ENCODE measurements at regions not wholly inside any gene's neighbourhood (a gene's known extent, or its start where the extent isn't known, plus 50 kb on each side); places are given as distances from the start of the nearest gene placed in this dataset.

GRCh38 chr10:8487346-8487745 lies 432.9 kb downstream of the GATA3 start:
- DNase-seq, result no peak
- Mint-ChIP-seq H3K36me3 (no peaks in the 10 kb centered on the region), H3K9me3 (no peaks in the 10 kb centered on the region), H3K27ac (no peak overlapping the region), H3K27me3 (peaks cover 16 to 27% of the 10 kb centered on the region in 2 donors), H3K4me1 (peaks cover 0 to 6% (median 6%) of the 10 kb centered on the region in 3 donors), H3K4me3 (no peak overlapping the region)
- H3K36me3 ChIP-seq (ENCODE audit: control insufficient read depth in 2 of 2, extremely low read depth in 1 of 2, insufficient read depth in 1 of 2, low read length in 1 of 2), result no peaks in the 10 kb centered on the region
- CTCF ChIA-PET, result interaction anchor here in 1 of 2 donors (0.6 kb wide), 1 partner anchor 607 kb away, joined by 4 read pairs; no protein-coding TSS in a partner anchor
- H3K27ac ChIP-seq (ENCODE audit: low read length), result no peak overlapping the region
- ATAC-seq (replicated peaks in 1 of 4), result no peak
- WGBS (ENCODE audit: insufficient coverage), result 87% methylated on average over 7 of the region's 7 CpGs
- POLR2A ChIA-PET, result no interaction called here
- peaks cover 0 to 9% of the 10 kb centered on the region in 2 experiments for H3K27me3 ChIP-seq (replicated peaks in 1 of 2; ENCODE audit: control insufficient read depth in 2 of 2, extremely low read depth in 1 of 2, insufficient read depth in 2 of 2, low read length in 1 of 2)
- no peaks in the 10 kb centered on the region for H3K9me3 ChIP-seq
- H3K4me3 ChIP-seq (ENCODE audit: control insufficient read depth in 1 of 2, extremely low read depth in 1 of 2, low read length in 1 of 2), result no peak overlapping the region
- H3K4me1 ChIP-seq (ENCODE audit: control insufficient read depth in 1 of 2, extremely low read depth in 1 of 2, insufficient read depth in 2 of 2, low read length in 2 of 2), result peaks cover 0 to 4% of the 10 kb centered on the region in 2 experiments

GRCh38 chr10:8489232-8489631 lies 434.7 kb downstream of the GATA3 start:
- POLR2A ChIA-PET, result no interaction called here
- Mint-ChIP-seq H3K4me1 (peaks cover 0 to under 1% (median 0%) of the 10 kb centered on the region in 3 donors), H3K27me3 (peaks cover 9 to 12% of the 10 kb centered on the region in 2 donors)

GRCh38 chr10:8489823-8490222 lies 435.3 kb downstream of the GATA3 start:
- ChIA-PET CTCF (no interaction called here), POLR2A (no interaction called here)
- no peaks in the 10 kb centered on the region for H3K27me3 ChIP-seq (replicated peaks in 1 of 2; ENCODE audit: control insufficient read depth in 2 of 2, extremely low read depth in 1 of 2, insufficient read depth in 2 of 2, low read length in 1 of 2)
- WGBS (ENCODE audit: insufficient coverage), result 86% methylated on average over 6 of the region's 6 CpGs
- ATAC-seq (replicated peaks in 1 of 4), result no peak
- DNase-seq, result no peak
- Mint-ChIP-seq H3K4me3 (no peak overlapping the region), H3K27me3 (peaks cover 9 to 10% of the 10 kb centered on the region in 2 donors), H3K36me3 (no peaks in the 10 kb centered on the region), H3K4me1 (no peaks in the 10 kb centered on the region), H3K27ac (no peak overlapping the region), H3K9me3 (no peaks in the 10 kb centered on the region)
- H3K4me1 ChIP-seq (ENCODE audit: control insufficient read depth in 1 of 2, extremely low read depth in 1 of 2, insufficient read depth in 2 of 2, low read length in 2 of 2), result no peaks in the 10 kb centered on the region
- H3K4me3 ChIP-seq (ENCODE audit: control insufficient read depth in 1 of 2, extremely low read depth in 1 of 2, low read length in 1 of 2), result no peak overlapping the region
- no peak overlapping the region for H3K27ac ChIP-seq (ENCODE audit: low read length)
- H3K36me3 ChIP-seq (ENCODE audit: control insufficient read depth in 2 of 2, extremely low read depth in 1 of 2, insufficient read depth in 1 of 2, low read length in 1 of 2), result no peaks in the 10 kb centered on the region
- no peaks in the 10 kb centered on the region for H3K9me3 ChIP-seq

More at GRCh38 chr10:8489232-8489631, 434.7 kb downstream of the GATA3 start:
- H3K27ac Mint-ChIP-seq, result no peak overlapping the region
- DNase-seq (no peak), ATAC-seq (replicated peaks in 1 of 4) (no peak)
- no peak overlapping the region for H3K27ac ChIP-seq (ENCODE audit: low read length)
- CTCF ChIA-PET, result no interaction called here
- H3K9me3 Mint-ChIP-seq, result no peaks in the 10 kb centered on the region
- no peaks in the 10 kb centered on the region for H3K36me3 ChIP-seq (ENCODE audit: control insufficient read depth in 2 of 2, extremely low read depth in 1 of 2, insufficient read depth in 1 of 2, low read length in 1 of 2)
- no peaks in the 10 kb centered on the region for H3K27me3 ChIP-seq (replicated peaks in 1 of 2; ENCODE audit: control insufficient read depth in 2 of 2, extremely low read depth in 1 of 2, insufficient read depth in 2 of 2, low read length in 1 of 2)
- 100% methylated on average over 1 of the region's 3 CpGs for WGBS (ENCODE audit: insufficient coverage)
- no peak overlapping the region for H3K4me3 Mint-ChIP-seq
- H3K4me3 ChIP-seq (ENCODE audit: control insufficient read depth in 1 of 2, extremely low read depth in 1 of 2, low read length in 1 of 2), result no peak overlapping the region
- no peaks in the 10 kb centered on the region for H3K9me3 ChIP-seq
- H3K4me1 ChIP-seq (ENCODE audit: control insufficient read depth in 1 of 2, extremely low read depth in 1 of 2, insufficient read depth in 2 of 2, low read length in 2 of 2), result no peaks in the 10 kb centered on the region
- H3K36me3 Mint-ChIP-seq, result no peaks in the 10 kb centered on the region

- no peaks in the 10 kb centered on the region for H3K9me3 Mint-ChIP-seq
- no peak overlapping the region for H3K27ac Mint-ChIP-seq
- peaks cover 1 to 3% of the 10 kb centered on the region in 2 donors for H3K27me3 Mint-ChIP-seq
- ChIA-PET POLR2A (no interaction called here), CTCF (no interaction called here)
- Histone ChIP-seq H3K27ac (ENCODE audit: low read length) (no peak overlapping the region), H3K27me3 (replicated peaks in 1 of 2; ENCODE audit: control insufficient read depth in 2 of 2, extremely low read depth in 1 of 2, insufficient read depth in 2 of 2, low read length in 1 of 2) (peaks cover 0 to 3% of the 10 kb centered on the region in 2 experiments), H3K36me3 (ENCODE audit: control insufficient read depth in 2 of 2, extremely low read depth in 1 of 2, insufficient read depth in 1 of 2, low read length in 1 of 2) (no peaks in the 10 kb centered on the region), H3K4me3 (ENCODE audit: control insufficient read depth in 1 of 2, extremely low read depth in 1 of 2, low read length in 1 of 2) (no peak overlapping the region), H3K4me1 (ENCODE audit: control insufficient read depth in 1 of 2, extremely low read depth in 1 of 2, insufficient read depth in 2 of 2, low read length in 2 of 2) (no peaks in the 10 kb centered on the region), H3K9me3 (no peaks in the 10 kb centered on the region)
- H3K4me3 Mint-ChIP-seq, result no peak overlapping the region
- H3K36me3 Mint-ChIP-seq, result no peaks in the 10 kb centered on the region
- peaks cover 0 to 2% (median 0%) of the 10 kb centered on the region in 3 donors for H3K4me1 Mint-ChIP-seq
- WGBS (ENCODE audit: insufficient coverage), result no CpG with 5 or more reads among the region's 1 CpG
- DNase-seq (no peak), ATAC-seq (replicated peaks in 1 of 4) (no peak)
Measured at GRCh38 chr10:8498290-8498689, 443.8 kb downstream of the GATA3 start.

- Histone ChIP-seq H3K9me3 (no peaks in the 10 kb centered on the region), H3K36me3 (ENCODE audit: control insufficient read depth in 2 of 2, extremely low read depth in 1 of 2, insufficient read depth in 1 of 2, low read length in 1 of 2) (no peaks in the 10 kb centered on the region), H3K27ac (ENCODE audit: low read length) (no peak overlapping the region), H3K27me3 (replicated peaks in 1 of 2; ENCODE audit: control insufficient read depth in 2 of 2, extremely low read depth in 1 of 2, insufficient read depth in 2 of 2, low read length in 1 of 2) (peaks cover 0 to 3% of the 10 kb centered on the region in 2 experiments), H3K4me3 (ENCODE audit: control insufficient read depth in 1 of 2, extremely low read depth in 1 of 2, low read length in 1 of 2) (no peak overlapping the region), H3K4me1 (ENCODE audit: control insufficient read depth in 1 of 2, extremely low read depth in 1 of 2, insufficient read depth in 2 of 2, low read length in 2 of 2) (no peaks in the 10 kb centered on the region)
- no peaks in the 10 kb centered on the region for H3K9me3 Mint-ChIP-seq
- POLR2A ChIA-PET, result no interaction called here
- CTCF ChIA-PET, result no interaction called here
- H3K4me1 Mint-ChIP-seq, result peaks cover 0 to 2% (median 0%) of the 10 kb centered on the region in 3 donors
- no peak overlapping the region for H3K4me3 Mint-ChIP-seq
- no peaks in the 10 kb centered on the region for H3K36me3 Mint-ChIP-seq
- DNase-seq (no peak), ATAC-seq (replicated peaks in 1 of 4) (no peak)
- H3K27ac Mint-ChIP-seq, result no peak overlapping the region
- peaks cover 1 to 3% of the 10 kb centered on the region in 2 donors for H3K27me3 Mint-ChIP-seq
- 42% methylated on average over 3 of the region's 4 CpGs for WGBS (ENCODE audit: insufficient coverage)
Measured at GRCh38 chr10:8498881-8499280, 444.4 kb downstream of the GATA3 start.

GRCh38 chr10:8499312-8499711 lies 444.8 kb downstream of the GATA3 start:
- no peak overlapping the region for H3K27ac Mint-ChIP-seq
- peaks cover 1 to 3% of the 10 kb centered on the region in 2 donors for H3K27me3 Mint-ChIP-seq
- Histone ChIP-seq H3K4me3 (ENCODE audit: control insufficient read depth in 1 of 2, extremely low read depth in 1 of 2, low read length in 1 of 2) (no peak overlapping the region), H3K4me1 (ENCODE audit: control insufficient read depth in 1 of 2, extremely low read depth in 1 of 2, insufficient read depth in 2 of 2, low read length in 2 of 2) (no peaks in the 10 kb centered on the region), H3K27ac (ENCODE audit: low read length) (no peak overlapping the region), H3K36me3 (ENCODE audit: control insufficient read depth in 2 of 2, extremely low read depth in 1 of 2, insufficient read depth in 1 of 2, low read length in 1 of 2) (no peaks in the 10 kb centered on the region), H3K9me3 (no peaks in the 10 kb centered on the region), H3K27me3 (replicated peaks in 1 of 2; ENCODE audit: control insufficient read depth in 2 of 2, extremely low read depth in 1 of 2, insufficient read depth in 2 of 2, low read length in 1 of 2) (peaks cover 0 to 5% of the 10 kb centered on the region in 2 experiments)
- WGBS (ENCODE audit: insufficient coverage), result 92% methylated on average over 2 of the region's 4 CpGs
- ATAC-seq (replicated peaks in 1 of 4) (no peak), DNase-seq (no peak)
- H3K36me3 Mint-ChIP-seq, result no peaks in the 10 kb centered on the region
- no peaks in the 10 kb centered on the region for H3K9me3 Mint-ChIP-seq
- H3K4me1 Mint-ChIP-seq, result peaks cover 0 to 2% (median 0%) of the 10 kb centered on the region in 3 donors
- ChIA-PET POLR2A (no interaction called here), CTCF (no interaction called here)
- H3K4me3 Mint-ChIP-seq, result no peak overlapping the region
